ENCODE measurements at regions not wholly inside any gene's neighbourhood (a gene's known extent, or its start where the extent isn't known, plus 50 kb on each side); places are given as distances from the start of the nearest gene placed in this dataset.
"Not testable (repeated sequence)": the region's sequence is repeated elsewhere in the genome, so short reads cannot be mapped to it uniquely, and the experiment has no call there.

DNA sequence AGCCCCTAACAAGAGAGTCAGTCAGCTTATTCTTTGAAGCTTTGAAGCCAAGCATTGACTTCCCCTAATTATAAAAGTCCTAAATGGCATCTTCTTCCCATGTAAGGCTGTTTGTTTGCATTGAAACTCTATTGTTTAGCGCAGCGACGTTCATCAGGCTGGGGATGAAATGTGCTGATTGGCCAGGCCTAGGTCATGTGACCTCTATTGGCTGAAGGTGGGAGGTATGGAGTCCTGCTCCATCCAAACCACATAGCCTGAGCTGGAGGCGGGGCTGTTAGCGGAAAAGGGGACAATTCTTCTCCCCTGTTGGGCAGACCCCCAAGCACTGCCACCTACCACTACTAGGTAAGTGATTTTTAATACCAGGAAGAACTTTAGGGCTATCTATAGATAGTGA is 145.3 kb upstream of the PRR23C start:
- H3K4me3 ChIP-seq (ENCODE audit: low read length), result no peak overlapping the region
- DNase-seq (ENCODE audit: low read depth, low spot score), result no peak

DNA sequence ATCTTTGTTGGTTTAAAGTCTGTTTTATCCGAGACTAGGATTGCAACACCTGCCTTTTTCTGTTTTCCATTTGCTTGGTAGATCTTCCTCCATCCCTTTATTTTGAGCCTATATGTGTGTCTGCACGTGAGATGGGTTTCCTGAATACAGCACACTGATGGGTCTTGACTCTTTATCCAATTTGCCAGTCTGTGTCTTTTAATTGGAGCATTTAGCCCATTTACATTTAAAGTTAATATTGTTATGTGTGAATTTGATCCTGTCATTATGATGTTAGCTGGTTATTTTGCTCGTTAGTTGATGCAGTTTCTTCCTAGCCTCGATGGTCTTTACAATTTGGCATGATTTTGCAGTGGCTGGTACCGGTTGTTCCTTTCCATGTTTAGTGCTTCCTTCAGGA is 149.4 kb upstream of the MRPS22 start:
- not testable (repeated sequence) for DNase-seq (ENCODE audit: low read depth, low spot score); H3K4me3 ChIP-seq (ENCODE audit: low read length)

DNA sequence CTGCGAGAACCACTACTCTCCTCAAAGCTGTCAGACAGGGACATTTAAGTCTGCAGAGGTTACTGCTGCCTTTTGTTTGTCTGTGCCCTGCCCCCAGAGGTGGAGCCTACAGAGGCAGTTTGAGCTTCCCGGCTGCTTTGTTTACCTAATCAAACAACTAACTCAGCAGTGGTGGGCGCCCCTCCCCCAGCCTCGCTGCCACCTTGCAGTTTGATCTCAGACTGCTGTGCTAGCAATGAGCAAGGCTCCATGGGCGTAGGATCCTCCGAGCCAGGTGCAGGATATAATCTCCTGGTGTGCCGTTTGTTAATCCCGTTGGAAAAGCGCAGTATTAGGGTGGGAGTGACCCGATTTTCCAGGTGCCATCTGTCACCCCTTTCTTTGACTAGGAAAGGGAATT is 147.7 kb upstream of the MRPS22 start:
- DNase-seq (ENCODE audit: low read depth, low spot score), result peak; percentile 21
- H3K4me3 ChIP-seq (ENCODE audit: low read length), result not testable (repeated sequence)

DNA sequence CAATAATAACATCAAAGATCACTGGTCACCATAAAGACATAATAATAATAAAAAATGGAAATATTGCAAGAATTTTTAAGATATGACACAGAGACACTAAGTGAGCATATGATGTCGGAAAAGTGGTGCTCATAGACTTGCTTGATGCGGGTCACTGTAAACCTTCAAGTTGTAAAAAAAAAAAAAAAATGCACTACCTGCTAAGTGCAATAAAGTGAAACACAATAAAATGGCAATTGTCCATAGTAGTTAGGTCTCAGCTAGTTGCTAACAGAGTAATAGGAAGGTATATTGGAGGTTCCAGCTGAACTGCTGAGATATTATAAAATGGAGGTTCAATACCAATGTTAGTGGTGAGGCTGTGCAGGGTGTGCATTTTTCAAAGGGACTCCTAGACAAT is 146.6 kb upstream of the MRPS22 start:
- no peak overlapping the region for H3K4me3 ChIP-seq (ENCODE audit: low read length)
- DNase-seq (ENCODE audit: low read depth, low spot score), result no peak

DNA sequence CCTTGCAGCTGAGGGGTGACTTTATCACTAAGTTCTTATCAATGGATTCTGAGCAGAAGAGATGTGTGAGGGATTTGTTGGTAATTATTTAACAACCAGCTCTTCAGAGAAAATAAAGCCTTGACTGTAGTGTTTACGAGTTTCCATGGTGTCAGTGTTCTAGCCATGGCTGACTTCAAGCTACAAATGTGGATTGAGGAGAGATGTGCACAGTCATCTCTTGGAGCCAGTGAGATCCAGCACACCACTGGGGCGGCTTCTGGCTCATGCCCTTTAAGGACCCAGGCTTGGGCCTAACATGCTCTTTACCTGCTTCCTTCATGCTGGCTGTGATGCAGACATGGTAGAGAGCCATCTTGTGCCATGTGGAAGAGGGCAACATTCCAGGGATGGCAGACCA is 145.6 kb upstream of the MRPS22 start:
- DNase-seq (ENCODE audit: low read depth, low spot score), result no peak
- H3K4me3 ChIP-seq (ENCODE audit: low read length), result no peak overlapping the region

DNA sequence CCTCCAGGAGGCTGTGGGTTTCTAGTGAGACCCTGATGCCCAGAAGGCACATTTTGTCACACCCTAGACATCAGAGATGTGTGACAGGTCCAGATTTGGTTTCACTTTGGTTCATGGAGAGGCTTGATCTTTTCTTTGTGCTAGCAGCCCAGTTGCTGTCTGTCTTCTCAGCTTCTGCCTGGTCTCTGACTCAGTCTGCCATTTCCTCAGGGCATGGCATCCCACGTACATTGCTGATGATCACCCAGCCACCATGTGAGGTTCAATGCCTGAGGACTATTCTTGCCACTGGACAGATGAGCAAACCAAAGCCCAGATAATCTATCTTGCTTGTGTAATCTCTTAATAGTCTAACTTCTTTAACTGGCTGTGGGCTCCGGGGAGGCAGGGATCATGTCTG is 144.9 kb upstream of the MRPS22 start:
- no peak overlapping the region for H3K4me3 ChIP-seq (ENCODE audit: low read length)
- DNase-seq (ENCODE audit: low read depth, low spot score), result no peak

DNA sequence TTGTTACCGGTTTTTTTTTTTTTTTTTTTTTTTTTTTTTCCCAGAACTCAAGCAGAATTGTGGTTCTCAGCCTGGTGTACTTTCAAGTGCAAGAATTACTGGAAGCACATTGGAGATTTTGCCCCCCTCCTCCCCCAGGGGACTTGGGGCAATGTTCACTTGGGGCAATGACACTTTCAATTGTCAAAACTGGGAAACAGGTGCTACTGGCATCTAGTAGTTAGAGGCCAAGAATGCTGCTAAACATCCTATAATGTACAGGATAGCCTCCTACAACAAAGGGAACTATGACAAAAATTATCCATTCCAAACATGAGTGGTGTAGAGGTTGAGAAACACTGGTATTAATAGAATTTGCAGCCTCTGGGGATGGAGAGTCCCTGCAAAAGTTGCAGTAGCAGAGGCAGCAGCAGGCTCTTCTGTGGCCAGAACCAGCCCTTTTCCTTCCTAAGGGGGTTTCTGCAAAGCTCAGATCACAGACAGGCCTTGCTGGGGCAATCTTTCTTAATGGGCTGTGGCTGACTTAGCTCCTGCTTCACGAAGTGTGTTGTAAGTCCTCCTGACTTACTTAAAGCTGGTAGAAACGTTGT is 144.3 kb upstream of the MRPS22 start:
- no peak for DNase-seq (ENCODE audit: low read depth, low spot score)
- H3K4me3 ChIP-seq (ENCODE audit: low read length), result no peak overlapping the region

DNA sequence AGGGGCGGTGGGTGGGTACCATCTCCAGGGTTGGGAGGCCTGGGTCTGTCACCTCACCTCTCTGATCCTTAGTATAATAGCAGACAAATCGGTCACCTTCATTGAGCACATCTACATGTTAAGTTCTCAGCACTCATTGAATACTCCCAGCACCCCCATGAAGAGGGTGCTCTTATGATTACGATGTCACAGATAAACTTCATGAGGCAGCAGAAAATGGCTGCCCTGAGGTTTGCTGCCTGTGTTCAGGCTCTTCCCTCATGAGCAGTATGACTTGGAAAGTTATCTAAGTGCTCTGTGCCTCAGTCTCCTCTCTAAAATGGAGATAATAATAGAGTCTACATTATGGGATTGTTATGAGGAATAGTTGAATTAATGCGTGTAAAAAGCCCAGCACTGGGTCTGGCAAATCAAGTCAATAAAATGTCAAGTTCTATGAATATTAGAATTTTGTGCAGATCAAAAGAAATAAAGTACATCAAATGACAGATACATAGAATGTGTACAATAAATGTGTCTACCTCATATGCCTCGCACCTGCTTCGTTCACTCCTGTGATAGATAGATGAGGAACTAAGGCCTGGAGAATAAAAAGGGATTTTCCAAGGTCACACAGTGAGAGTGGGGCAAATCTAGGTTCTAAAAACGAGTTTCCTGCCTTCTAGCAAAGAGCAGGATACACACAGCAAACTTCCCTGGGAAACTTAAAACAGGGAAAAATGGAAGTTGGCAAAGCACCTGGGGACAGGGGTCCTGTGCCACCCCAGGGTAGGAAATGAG is 142.2 kb upstream of the MRPS22 start:
- peak overlapping the region; percentile 11 for H3K4me3 ChIP-seq (ENCODE audit: low read length)
- no peak for DNase-seq (ENCODE audit: low read depth, low spot score)

DNA sequence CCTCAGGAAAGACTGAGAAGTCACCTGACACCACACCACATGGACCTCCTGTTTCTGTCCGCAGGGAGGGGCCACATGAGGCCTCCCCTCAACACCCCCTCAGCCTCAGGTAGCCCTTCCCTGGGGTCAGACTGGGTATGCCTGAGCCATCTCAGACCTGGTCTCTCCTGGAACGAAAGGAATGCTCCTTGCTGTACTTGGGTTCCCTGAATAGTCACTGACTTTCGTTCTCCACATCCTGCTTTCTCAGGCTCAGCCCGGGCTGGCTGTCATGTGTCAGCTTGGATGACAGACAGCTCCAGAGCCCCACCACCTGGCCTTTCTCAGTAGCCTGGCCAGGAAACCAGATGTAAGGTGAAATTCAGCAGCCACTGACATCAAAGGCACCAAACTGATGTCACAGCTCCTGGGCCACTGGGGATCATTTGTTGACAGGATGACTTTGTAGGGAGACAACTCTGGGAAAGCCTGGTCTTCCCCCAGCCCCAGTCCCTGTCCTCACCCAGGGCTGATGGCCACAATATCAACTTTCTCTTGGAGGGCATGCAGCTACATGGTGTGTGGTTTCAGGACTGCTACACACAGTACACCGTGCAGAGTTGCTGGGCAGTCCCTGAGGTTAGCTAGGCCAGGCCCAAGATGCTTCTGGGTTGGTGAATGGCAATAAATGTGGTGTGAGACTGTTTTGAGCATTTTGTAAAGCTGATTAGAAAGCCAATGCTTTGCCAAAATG is 141.4 kb upstream of the MRPS22 start:
- peak overlapping the region; percentile 11 for H3K4me3 ChIP-seq (ENCODE audit: low read length)
- peak; percentile 75 for DNase-seq (ENCODE audit: low read depth, low spot score)

DNA sequence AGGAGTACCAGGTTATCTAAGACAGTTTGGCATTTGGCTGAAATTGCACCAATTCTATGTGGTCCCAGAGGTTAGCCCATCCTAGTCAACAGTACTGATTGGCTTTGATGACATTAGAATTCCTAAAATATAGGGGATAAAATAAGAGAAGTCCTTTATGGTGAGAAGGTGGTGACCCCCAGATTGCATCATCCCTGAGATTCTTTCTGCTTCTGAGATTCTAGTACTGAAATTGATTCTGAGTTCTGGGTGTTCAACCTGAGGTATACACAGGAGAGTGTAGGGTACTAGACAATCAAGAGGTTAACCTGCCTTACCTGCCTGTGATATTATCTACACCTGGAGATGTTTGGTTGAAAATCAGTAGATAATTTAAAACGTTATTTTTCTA is 140.9 kb upstream of the MRPS22 start:
- H3K4me3 ChIP-seq (ENCODE audit: low read length), result no peak overlapping the region
- no peak for DNase-seq (ENCODE audit: low read depth, low spot score)

DNA sequence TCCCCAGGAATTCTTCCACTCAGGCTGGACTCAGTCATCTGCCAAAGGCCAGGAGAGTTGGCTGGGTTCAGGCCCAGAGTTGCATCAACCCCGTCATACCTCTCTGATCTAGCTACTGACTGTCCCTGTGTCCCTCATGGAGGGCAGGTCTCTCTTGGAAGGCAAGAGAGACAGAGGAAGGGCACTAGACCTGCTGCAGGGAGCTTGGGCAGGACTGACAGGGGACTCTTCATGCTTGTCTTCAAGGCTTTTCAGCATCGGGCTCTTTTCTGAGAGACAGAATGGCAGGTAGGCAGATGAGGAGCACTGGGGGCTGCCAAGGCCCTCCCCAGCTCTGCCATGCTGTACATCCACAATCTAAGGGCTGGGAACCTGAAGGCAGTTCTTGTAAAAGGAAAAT is 140.1 kb upstream of the MRPS22 start:
- H3K4me3 ChIP-seq (ENCODE audit: low read length), result no peak overlapping the region
- DNase-seq (ENCODE audit: low read depth, low spot score), result no peak

DNA sequence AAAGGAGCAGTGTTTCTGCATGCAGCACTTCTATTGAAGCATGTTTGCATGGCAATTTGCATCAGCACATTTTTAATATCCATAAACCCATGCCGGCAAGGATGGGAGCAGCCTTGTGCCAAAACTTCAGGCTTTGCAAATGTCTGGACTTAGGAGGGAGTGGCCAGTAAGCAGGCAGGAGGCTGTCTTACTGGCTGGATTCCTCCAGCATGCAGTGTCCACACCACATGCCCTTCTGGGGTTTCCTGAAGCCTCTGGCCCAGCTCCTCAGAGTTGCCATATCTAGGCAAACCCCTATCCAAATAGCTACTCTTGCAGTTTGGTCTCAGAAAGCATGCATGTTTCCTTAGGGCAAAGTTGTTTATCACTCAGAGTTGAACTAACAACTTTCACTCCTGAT is 139.1 kb upstream of the MRPS22 start:
- no peak overlapping the region for H3K4me3 ChIP-seq (ENCODE audit: low read length)
- no peak for DNase-seq (ENCODE audit: low read depth, low spot score)

DNA sequence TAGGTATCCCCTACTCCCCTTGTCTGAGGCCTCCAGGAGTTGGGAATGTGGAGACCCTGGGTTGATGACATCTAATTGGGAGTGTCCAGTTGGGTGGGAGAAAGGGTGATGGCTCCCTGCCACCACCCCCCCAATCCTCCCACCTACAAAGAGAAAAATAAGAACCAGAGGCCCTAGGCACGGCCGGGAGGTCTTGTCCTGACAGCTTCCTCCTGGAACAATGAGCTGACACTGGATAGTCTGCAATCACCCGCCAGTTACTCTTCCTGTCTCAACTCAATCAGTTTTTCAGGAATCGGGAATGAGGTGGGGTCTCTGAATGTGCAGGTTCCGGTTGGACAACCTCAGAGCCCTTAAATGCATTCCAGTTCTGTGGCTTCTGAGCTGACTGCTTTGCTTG is 129.9 kb upstream of the MRPS22 start:
- DNase-seq (ENCODE audit: low read depth, low spot score), result no peak
- no peak overlapping the region for H3K4me3 ChIP-seq (ENCODE audit: low read length)

DNA sequence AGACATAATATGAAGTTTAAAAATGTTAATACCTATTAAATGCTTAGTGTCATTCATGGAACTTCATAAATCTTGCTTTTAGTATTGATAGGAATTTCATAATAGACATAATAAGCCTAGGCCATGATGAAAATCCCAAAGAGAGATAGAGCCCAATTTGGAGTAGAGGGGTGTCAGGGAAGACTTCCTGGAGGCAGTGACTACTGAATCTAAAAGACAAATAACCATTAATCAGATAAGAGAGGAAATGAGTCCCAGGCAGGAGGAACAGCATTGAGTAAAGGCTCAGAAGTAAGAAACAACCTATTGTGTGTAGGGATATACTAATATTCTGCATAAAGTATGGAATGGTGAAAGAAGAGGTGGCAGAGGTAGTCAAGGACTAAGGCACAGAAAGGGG is 126.9 kb upstream of the MRPS22 start:
- no peak overlapping the region for H3K4me3 ChIP-seq (ENCODE audit: low read length)
- DNase-seq (ENCODE audit: low read depth, low spot score), result no peak

DNA sequence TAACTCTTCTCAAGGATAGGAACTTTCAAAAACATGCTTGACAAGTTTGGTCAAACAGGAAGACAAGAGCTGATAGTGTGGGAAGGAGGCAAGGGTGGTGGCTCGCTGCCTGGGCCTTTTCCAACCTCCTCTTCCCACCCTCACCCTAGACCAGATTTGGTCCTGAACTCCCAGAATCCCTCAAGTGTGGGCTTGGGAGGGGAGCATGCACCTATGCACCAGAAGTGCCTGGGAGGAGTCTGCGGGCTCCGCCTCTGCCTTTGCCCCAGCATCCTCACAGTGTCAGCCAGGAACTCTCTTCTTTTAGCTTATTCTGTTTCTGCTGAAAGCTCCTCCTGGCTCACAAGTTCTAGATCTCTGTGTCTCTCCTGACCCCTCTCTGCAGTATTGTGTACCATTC is 126.2 kb upstream of the MRPS22 start:
- no peak overlapping the region for H3K4me3 ChIP-seq (ENCODE audit: low read length)
- no peak for DNase-seq (ENCODE audit: low read depth, low spot score)

DNA sequence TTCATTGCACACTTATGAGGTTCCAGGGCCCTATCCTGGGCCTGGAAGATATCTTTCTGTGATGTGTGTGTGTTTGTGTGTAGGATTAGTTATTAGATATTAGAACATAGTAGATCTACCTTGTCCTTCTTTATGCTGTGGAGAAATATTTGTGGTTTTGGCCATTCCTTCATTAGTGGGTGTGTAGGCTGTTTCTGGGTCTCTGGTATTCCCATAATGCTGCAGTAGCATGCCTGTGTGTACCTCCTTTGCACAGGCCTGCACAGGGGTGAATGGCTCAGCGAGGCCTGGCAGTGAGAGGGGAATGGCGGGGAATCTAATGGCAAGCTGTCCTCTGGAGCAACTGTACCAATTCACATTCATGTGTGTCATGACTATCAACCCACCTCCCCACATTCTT is 125.8 kb upstream of the MRPS22 start:
- no peak overlapping the region for H3K4me3 ChIP-seq (ENCODE audit: low read length)
- DNase-seq (ENCODE audit: low read depth, low spot score), result no peak

DNA sequence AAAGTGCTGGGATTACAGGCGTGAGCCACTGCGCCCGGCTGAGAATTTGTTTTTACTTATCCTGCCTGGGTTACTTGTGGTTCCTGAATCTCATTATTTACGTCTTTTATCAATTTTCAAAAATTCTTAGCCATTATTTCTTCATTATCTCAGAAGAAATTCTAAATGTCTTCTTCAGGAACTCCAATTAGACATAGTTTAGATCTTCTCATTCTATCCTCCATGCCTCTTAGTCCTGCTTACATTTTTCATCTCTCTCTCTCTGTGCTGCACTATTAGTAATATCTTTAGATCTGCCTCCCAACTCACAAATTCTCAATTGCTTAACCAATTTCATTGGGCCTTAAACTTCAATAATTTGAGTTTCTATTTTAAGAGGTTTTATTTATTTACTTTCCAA is 124.4 kb upstream of the MRPS22 start:
- H3K4me3 ChIP-seq (ENCODE audit: low read length), result no peak overlapping the region
- DNase-seq (ENCODE audit: low read depth, low spot score), result no peak

DNA sequence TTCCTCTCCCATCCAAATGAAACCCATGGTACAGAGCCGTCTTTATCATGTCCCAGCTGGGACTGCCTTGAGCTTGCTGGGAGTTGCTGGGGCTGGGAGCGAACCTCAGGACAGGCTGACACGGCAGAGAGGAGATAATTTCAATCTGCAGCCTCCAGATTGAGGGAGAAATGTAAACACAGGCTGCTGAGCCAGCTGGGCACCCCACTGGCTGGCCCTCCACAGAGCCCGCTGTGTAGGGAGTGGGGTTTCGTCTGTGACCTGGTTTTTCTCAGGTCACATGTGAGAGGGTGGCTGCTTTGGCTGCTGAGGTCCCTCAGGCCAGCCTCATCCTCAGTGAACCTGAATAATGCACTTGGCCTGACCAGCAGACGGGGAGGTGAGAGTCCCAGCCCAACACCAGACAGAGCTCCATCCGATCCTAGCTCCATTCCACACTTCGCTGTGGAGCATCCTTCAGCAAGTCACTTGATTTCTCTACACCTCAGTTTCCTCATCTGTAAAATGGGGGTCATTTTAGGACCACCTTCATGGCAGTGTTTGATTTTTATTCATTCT is 121.6 kb upstream of the MRPS22 start:
- DNase-seq (ENCODE audit: low read depth, low spot score), result no peak
- no peak overlapping the region for H3K4me3 ChIP-seq (ENCODE audit: low read length)

DNA sequence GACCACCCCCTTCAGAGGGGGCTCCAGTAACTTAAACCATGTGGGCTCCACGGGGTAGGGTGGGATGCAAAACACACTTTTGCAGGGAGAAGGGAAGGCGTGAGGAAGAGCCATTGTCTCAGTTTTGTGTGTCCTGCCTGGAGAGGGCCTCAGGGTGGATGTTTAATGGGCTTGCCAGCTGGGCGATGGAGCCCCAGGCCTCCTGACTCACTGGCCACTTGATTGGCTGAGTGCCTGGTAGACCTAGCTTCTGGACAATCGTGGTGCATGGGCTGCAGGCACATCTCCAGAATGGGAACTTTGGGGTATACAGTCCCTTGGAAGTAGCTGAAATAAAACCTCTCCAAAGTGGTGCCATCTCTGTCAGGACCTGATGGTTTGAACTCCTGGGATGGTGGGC is 118.3 kb upstream of the MRPS22 start:
- no peak for DNase-seq (ENCODE audit: low read depth, low spot score)
- H3K4me3 ChIP-seq (ENCODE audit: low read length), result no peak overlapping the region

DNA sequence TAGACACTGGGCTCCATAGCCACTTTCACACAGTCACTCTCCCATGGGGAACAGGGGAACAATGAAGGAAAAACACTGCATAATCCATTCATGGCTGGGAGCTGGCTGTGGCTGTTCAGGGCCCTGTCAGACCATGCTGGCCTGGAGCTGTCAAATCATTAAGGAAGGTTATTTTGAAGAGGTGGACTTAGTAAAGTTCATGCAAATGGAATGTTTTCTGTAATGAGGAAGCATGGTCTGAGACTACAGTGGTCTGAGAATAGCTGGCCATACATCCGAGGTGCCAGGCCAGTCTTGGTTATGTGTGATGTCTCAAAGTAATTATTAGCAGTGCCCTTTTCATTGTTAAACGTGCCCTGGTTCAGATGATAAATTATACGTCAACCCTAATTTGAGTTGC is 117.1 kb upstream of the MRPS22 start:
- no peak overlapping the region for H3K4me3 ChIP-seq (ENCODE audit: low read length)
- DNase-seq (ENCODE audit: low read depth, low spot score), result no peak
